CD4-positive, alpha-beta T cell (primary cell): ENCODE measurements at regions not wholly inside any gene's neighbourhood (a gene's known extent, or its start where the extent isn't known, plus 50 kb on each side); places are given as distances from the start of the nearest gene placed in this dataset.

ENCODE experiments used
- ATAC-seq: fragments of 200-7000 bp; cut with Tn5 transposase; one replicate; pipeline ENCODE4 v1.10.0; 2022; ENCODE audit warnings: mild to moderate bottlenecking; ENCODE audit not compliant: poor library complexity
- CTCF ChIA-PET: fragments of 350-600 bp; sonication (Branson Sonifier 250); formaldehyde crosslinking; loops from one replicate; lab custom pipeline; 2021; ENCODE audit warnings: antibody characterized with exemption, inconsistent platforms; lab: Charles Lee
- POLR2A ChIA-PET: fragments of 350-600 bp; sonication (Branson Sonifier 250); formaldehyde crosslinking; loops from one replicate; lab custom pipeline; 2021; ENCODE audit warnings: antibody characterized with exemption, inconsistent platforms; lab: Charles Lee
- DNase-seq, 14 experiments: peaks; one replicate each; pipeline ENCODE4 v3.0.0-alpha.2; 2013 to 2020; ENCODE audit warnings: mixed read lengths in 2 of 14
- H3K27ac ChIP-seq, 2 donors: one replicate each; pipeline versions ENCODE4 v1.5.1 to v1.7.0; 2013; ENCODE audit warnings: low read length in 2 of 2, low read depth in 1 of 2, mild to moderate bottlenecking in 1 of 2
- H3K27me3 ChIP-seq, 2 experiments: 1 replicate in 1 of 2; 2 replicates in 1 of 2; pipeline versions ENCODE4 v1.6.1 to v1.7.0; 2013; ENCODE audit warnings: low read length in 2 of 2, control low read depth in 1 of 2, mild to moderate bottlenecking in 1 of 2, moderate library complexity in 1 of 2; ENCODE audit not compliant: insufficient read depth in 2 of 2, control insufficient read depth in 1 of 2
- H3K36me3 ChIP-seq: one replicate; pipeline ENCODE4 v1.6.1; 2013; ENCODE audit warnings: low read length, control low read depth; ENCODE audit not compliant: insufficient read depth
- H3K4me1 ChIP-seq: one replicate; pipeline ENCODE4 v1.6.1; 2013; ENCODE audit warnings: low read length, control low read depth; ENCODE audit not compliant: insufficient read depth
- H3K4me3 ChIP-seq: one replicate; pipeline ENCODE4 v1.5.1; 2013; ENCODE audit warnings: mild to moderate bottlenecking, low read length, moderate library complexity
- H3K9me3 ChIP-seq, 2 experiments: 1 replicate in 1 of 2; 2 replicates in 1 of 2; pipeline versions ENCODE4 v1.6.1 to v1.7.0; 2013; ENCODE audit warnings: low read length in 2 of 2, mild to moderate bottlenecking in 2 of 2, control low read depth in 1 of 2, moderate library complexity in 1 of 2; ENCODE audit not compliant: control insufficient read depth in 1 of 2, insufficient read depth in 1 of 2
- H3K27ac Mint-ChIP-seq: one replicate; pipeline ENCODE4 v1.8.0; 2020; ENCODE audit warnings: mixed read lengths
- H3K27me3 Mint-ChIP-seq: one replicate; pipeline ENCODE4 v1.8.0; 2021; ENCODE audit warnings: mixed read lengths
- H3K36me3 Mint-ChIP-seq: one replicate; pipeline ENCODE4 v1.8.0; 2021; ENCODE audit warnings: low read depth, mixed read lengths
- H3K4me1 Mint-ChIP-seq: one replicate; pipeline ENCODE4 v1.8.0; 2021; ENCODE audit warnings: low read depth, mixed read lengths
- H3K4me3 Mint-ChIP-seq: one replicate; pipeline ENCODE4 v1.8.0; 2020; ENCODE audit warnings: mild to moderate bottlenecking, mixed read lengths
- H3K9me3 Mint-ChIP-seq: one replicate; pipeline ENCODE4 v1.8.0; 2020; ENCODE audit warnings: mixed read lengths
- CTCF ChIP-seq: fragments of 200-600 bp; IDR thresholded peaks from one replicate; pipeline ENCODE4 v1.8.0; 2022; ENCODE audit warnings: antibody characterized with exemption, mild to moderate bottlenecking
- intact Hi-C, 2 experiments: fragments of 100-400 bp; cut with DNase I in 1 of 2; cut with micrococcal nuclease in 1 of 2; formaldehyde crosslinking; loops; one replicate each; pipeline versions ENCODE4 v1.15.1 to v1.9.0; 2023 to 2025; cut with DNase I, micrococcal nuclease

GRCh38 chr2:66264354-66264753 is 170.6 kb upstream of the MEIS1 start:
- Mint-ChIP-seq H3K4me1 (no peaks in the 10 kb centered on the region), H3K4me3 (no peak overlapping the region), H3K27ac (no peak overlapping the region), H3K27me3 (no peaks in the 10 kb centered on the region), H3K9me3 (no peaks in the 10 kb centered on the region), H3K36me3 (no peaks in the 10 kb centered on the region)
- ChIA-PET POLR2A (no interaction called here), CTCF (no interaction called here)
- DNase-seq (no peak), ATAC-seq (no peak)
- TF ChIP-seq CTCF, result no peak
- Histone ChIP-seq H3K9me3 (no peaks in the 10 kb centered on the region), H3K27ac (no peak overlapping the region), H3K4me1 (no peaks in the 10 kb centered on the region), H3K27me3 (no peaks in the 10 kb centered on the region), H3K36me3 (no peaks in the 10 kb centered on the region), H3K4me3 (no peak overlapping the region)
- intact Hi-C loops, result no loop called here

GRCh38 chr2:66255867-66256266 is 179.1 kb upstream of the MEIS1 start:
- no peak for TF ChIP-seq CTCF
- Mint-ChIP-seq H3K4me3 (no peak overlapping the region), H3K36me3 (no peaks in the 10 kb centered on the region), H3K4me1 (no peaks in the 10 kb centered on the region), H3K27me3 (no peaks in the 10 kb centered on the region), H3K27ac (no peak overlapping the region), H3K9me3 (no peaks in the 10 kb centered on the region)
- no peaks in the 10 kb centered on the region for H3K36me3 ChIP-seq
- ATAC-seq (no peak), DNase-seq (no peak)
- ChIA-PET POLR2A (no interaction called here), CTCF (interaction anchor here (0.6 kb wide), 1 partner anchor 1958 kb away, joined by 3 read pairs; no protein-coding TSS in a partner anchor)
- intact Hi-C loops, result no loop called here
- H3K27ac ChIP-seq, result no peak overlapping the region
- H3K4me1 ChIP-seq, result no peaks in the 10 kb centered on the region
- no peaks in the 10 kb centered on the region for H3K9me3 ChIP-seq
- no peaks in the 10 kb centered on the region for H3K27me3 ChIP-seq
- no peak overlapping the region for H3K4me3 ChIP-seq

- Mint-ChIP-seq H3K4me3 (no peak overlapping the region), H3K9me3 (no peaks in the 10 kb centered on the region), H3K36me3 (no peaks in the 10 kb centered on the region), H3K4me1 (no peaks in the 10 kb centered on the region), H3K27ac (no peak overlapping the region), H3K27me3 (no peaks in the 10 kb centered on the region)
- ChIA-PET POLR2A (no interaction called here), CTCF (no interaction called here)
- H3K36me3 ChIP-seq, result no peaks in the 10 kb centered on the region
- H3K9me3 ChIP-seq, result no peaks in the 10 kb centered on the region
- no peaks in the 10 kb centered on the region for H3K27me3 ChIP-seq
- H3K4me3 ChIP-seq, result no peak overlapping the region
- ATAC-seq, result no peak
- intact Hi-C loops, result no loop called here
- H3K4me1 ChIP-seq, result no peaks in the 10 kb centered on the region
- no peak for DNase-seq
- H3K27ac ChIP-seq, result no peak overlapping the region
- TF ChIP-seq CTCF, result no peak
Measured at GRCh38 chr2:66255136-66255535, 179.8 kb upstream of the MEIS1 start.
